K562 (cell line): ENCODE measurements at regions not wholly inside any gene's neighbourhood (a gene's known extent, or its start where the extent isn't known, plus 50 kb on each side); places are given as distances from the start of the nearest gene placed in this dataset.
"Not testable (repeated sequence)": the region's sequence is repeated elsewhere in the genome, so short reads cannot be mapped to it uniquely, and the experiment has no call there.

Experiments
- ATAC-seq: fragments of 200-7000 bp; cut with Tn5 transposase; 3 replicates; pipeline ENCODE4 v1.9.1; 2020; ENCODE audit warnings: moderate library complexity
- BruUV-seq: library from RNA; stranded (reverse); fragments of 400-500 nt; replicated peaks from 2 replicates; lab custom pipeline; 2021; lab: Mats Ljungman, UMichigan
- CTCF ChIA-PET: fragments of 300-600 bp; formaldehyde crosslinking; extraction: SDS; loops from one replicate; lab custom pipeline; 2021; ENCODE audit warnings: low intra/inter-chr PET ratio; lab: Yijun Ruan, JAX
- POLR2A ChIA-PET: fragments of 300-600, 350-650 bp; sonication (Branson Sonifier 250); formaldehyde crosslinking; extraction: SDS; loops from one replicate; lab custom pipeline; 2021; ENCODE audit warnings: antibody characterized with exemption, inconsistent platforms; lab: Yijun Ruan, JAX
- DNase-seq, 4 experiments: peaks; one replicate each; pipeline versions ENCODE4 v3.0.0 to v3.0.0-alpha.2; 2011 to 2018; ENCODE audit warnings: low spot score in 3 of 4, mixed read lengths in 3 of 4; ENCODE audit errors: extremely low read depth in 1 of 4
- FAIRE-seq: peaks from 2 replicates; lab custom pipeline; 2011; peaks lifted over from hg19 to GRCh38; lab: Jason Lieb, UNC
- H2AFZ ChIP-seq: 2 replicates; pipeline ENCODE4 v1.6.0; 2011; ENCODE audit warnings: low read depth, low read length, control low read depth, inconsistent platforms
- H3K27ac ChIP-seq: fragments of 200-600 bp; 3 replicates; pipeline ENCODE4 v1.8.0; 2011; ENCODE audit warnings: low read depth, mild to moderate bottlenecking, control low read depth, inconsistent platforms, low read length, moderate library complexity, mixed read lengths; ENCODE audit errors: extremely low read depth
- H3K27me3 ChIP-seq, 2 experiments: fragments of 300-600 bp in 1 of 2; 2 replicates in 1 of 2; 3 replicates in 1 of 2; pipeline versions ENCODE4 v1.6.0 to v1.8.0; 2011; ENCODE audit warnings: inconsistent platforms in 2 of 2, low read length in 2 of 2, mild to moderate bottlenecking in 1 of 2, mixed read lengths in 1 of 2, moderate library complexity in 1 of 2; ENCODE audit not compliant: control insufficient read depth in 2 of 2, insufficient read depth in 2 of 2
- H3K36me3 ChIP-seq: fragments of 300-600 bp; 3 replicates; pipeline ENCODE4 v1.8.0; 2011; ENCODE audit warnings: mild to moderate bottlenecking, low read length, inconsistent platforms; ENCODE audit not compliant: control insufficient read depth, insufficient read depth
- H3K4me1 ChIP-seq, 2 experiments: fragments of 200-600 bp in 1 of 2; replicated peaks in 1 of 2; 2 replicates in 1 of 2; 3 replicates in 1 of 2; pipeline versions ENCODE4 v1.5.1 to v1.8.0; 2011; ENCODE audit warnings: inconsistent platforms in 2 of 2, low read length in 2 of 2, mild to moderate bottlenecking in 1 of 2, mixed read lengths in 1 of 2, moderate library complexity in 1 of 2; ENCODE audit not compliant: control insufficient read depth in 2 of 2, insufficient read depth in 2 of 2
- H3K4me2 ChIP-seq: 2 replicates; pipeline ENCODE4 v1.6.1; 2011; ENCODE audit warnings: low read length, control low read depth, inconsistent platforms, mixed read lengths; ENCODE audit not compliant: insufficient read depth
- H3K4me3 ChIP-seq: fragments of 200-600 bp; sonication (generic), shearing (Covaris generic); 2 replicates; pipeline ENCODE4 v1.5.1; 2016; ENCODE audit warnings: control low read depth, inconsistent platforms
- H3K79me2 ChIP-seq: fragments of 200-600 bp; 3 replicates; pipeline ENCODE4 v1.8.0; 2011; ENCODE audit warnings: low read length, inconsistent platforms; ENCODE audit not compliant: control insufficient read depth, insufficient read depth
- H3K9ac ChIP-seq, 2 experiments: 2 replicates each; pipeline versions ENCODE4 v1.6.0 to v1.6.1; 2011; ENCODE audit warnings: low read depth in 2 of 2, low read length in 2 of 2, control low read depth in 1 of 2, inconsistent platforms in 1 of 2, mild to moderate bottlenecking in 1 of 2, mixed read lengths in 1 of 2; ENCODE audit not compliant: insufficient read depth in 1 of 2
- H3K9me1 ChIP-seq: one replicate; pipeline ENCODE4 v1.6.0; 2011; ENCODE audit warnings: inconsistent platforms, mild to moderate bottlenecking, low read length, moderate library complexity; ENCODE audit not compliant: control insufficient read depth, insufficient read depth
- H3K9me3 ChIP-seq: replicated peaks from 2 replicates; pipeline ENCODE4 v1.5.1; 2011; ENCODE audit warnings: low read depth, low read length, inconsistent platforms; ENCODE audit not compliant: control insufficient read depth, insufficient read depth
- H4K20me1 ChIP-seq: replicated peaks from 2 replicates; pipeline ENCODE4 v1.6.1; 2011; ENCODE audit warnings: low read length, inconsistent platforms, mixed read lengths; ENCODE audit not compliant: control insufficient read depth, insufficient read depth
- ETS2 ChIP-seq: IDR thresholded peaks from 2 replicates; pipeline ENCODE4 v1.6.1; 2016; ENCODE audit warnings: borderline replicate concordance, missing genetic modification characterization, mild to moderate bottlenecking, moderate library complexity, missing compliant biosample characterization; ENCODE audit not compliant: poor library complexity, severe bottlenecking
- FOXA1 ChIP-seq: fragments of 450-650 bp; IDR thresholded peaks from 2 replicates; pipeline ENCODE4 v1.6.1; 2016; ENCODE audit warnings: mild to moderate bottlenecking, borderline replicate concordance
- GTF2E2 ChIP-seq: fragments of 200-800 bp; sonication (Bioruptor generic); IDR thresholded peaks from 2 replicates; pipeline ENCODE4 v1.6.1; 2016; ENCODE audit warnings: missing genetic modification characterization, missing compliant biosample characterization
- ZFPM2 ChIP-seq: fragments of 250-450 bp; sonication (Bioruptor Pico); IDR thresholded peaks from 2 replicates; pipeline ENCODE4 v1.5.1; 2022; ENCODE audit warnings: mild to moderate bottlenecking
- ZNF146 ChIP-seq: IDR thresholded peaks from one replicate; pipeline ENCODE4 v1.6.1; 2018; ENCODE audit warnings: missing compliant biosample characterization; ENCODE audit not compliant: unreplicated experiment
- ZNF224 ChIP-seq: sonication (generic); formaldehyde crosslinking; IDR thresholded peaks from 2 replicates; pipeline ENCODE4 v1.8.0; 2022; ENCODE audit warnings: mild to moderate bottlenecking, missing genetic modification reagents
- ZNF79 ChIP-seq: fragments of 250-450 bp; sonication (Bioruptor Pico); IDR thresholded peaks from 2 replicates; pipeline ENCODE4 v1.4.0; 2020; ENCODE audit warnings: low read depth, mild to moderate bottlenecking, moderate library complexity
- WGBS: fragments of 100-300 bp; shearing (Covaris generic); methylation state at CpG from one replicate; pipeline ENCODE4 v1.1.6; 2016; ENCODE audit warnings: low coverage, mixed read lengths; ENCODE audit not compliant: insufficient coverage; ENCODE audit errors: missing lambda C conversion rate; 5-methylcytosine and 5-hydroxymethylcytosine counted together
- in situ Hi-C: fragments of 300-500 bp; cut with MboI; formaldehyde crosslinking; loops from 4 replicates; pipeline ENCODE4 v1.15.0; 2018; ENCODE audit warnings: inconsistent platforms, mixed read lengths
- intact Hi-C: fragments of 100-400 bp; cut with micrococcal nuclease; formaldehyde crosslinking; loops from 2 replicates; pipeline ENCODE4 v1.14.2; 2022
- TF ChIP-seq, protein P1 (sequence below): sonication (generic); formaldehyde crosslinking; IDR thresholded peaks from 2 replicates; pipeline ENCODE4 v1.8.0; 2022; ENCODE audit warnings: missing genetic modification reagents, mild to moderate bottlenecking, moderate library complexity, borderline replicate concordance

DNA sequence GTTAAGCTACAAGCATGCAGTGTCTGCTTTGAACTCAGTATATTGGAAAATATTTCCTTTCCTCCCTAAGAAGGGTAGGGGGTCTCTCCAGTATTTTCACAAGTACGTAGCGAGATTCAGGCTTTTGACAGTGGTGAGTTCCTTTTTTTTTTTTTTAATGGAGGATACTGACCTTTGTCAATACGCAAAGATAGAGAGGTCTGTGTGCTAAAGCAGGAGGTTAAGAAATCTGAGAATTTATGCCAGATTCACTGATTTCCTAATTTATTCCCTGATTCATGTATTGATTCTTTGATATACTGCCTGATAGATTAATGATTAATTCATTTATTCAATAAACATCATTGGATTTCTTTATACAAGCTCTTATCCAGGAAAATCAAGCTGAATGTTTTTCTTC lies 106.7 kb upstream of the CADM1 start (continued):
- TF ChIP-seq, protein P1, sequence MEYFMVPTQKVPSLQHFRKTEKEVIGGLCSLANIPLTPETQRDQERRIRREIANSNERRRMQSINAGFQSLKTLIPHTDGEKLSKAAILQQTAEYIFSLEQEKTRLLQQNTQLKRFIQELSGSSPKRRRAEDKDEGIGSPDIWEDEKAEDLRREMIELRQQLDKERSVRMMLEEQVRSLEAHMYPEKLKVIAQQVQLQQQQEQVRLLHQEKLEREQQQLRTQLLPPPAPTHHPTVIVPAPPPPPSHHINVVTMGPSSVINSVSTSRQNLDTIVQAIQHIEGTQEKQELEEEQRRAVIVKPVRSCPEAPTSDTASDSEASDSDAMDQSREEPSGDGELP, result no peak
- TF ChIP-seq FOXA1, result no peak
- TF ChIP-seq ZNF224 (CRISPR knock-in tag), result no peak
- no peak for TF ChIP-seq ZNF79 (CRISPR knock-in tag)
- no peak for TF ChIP-seq ETS2
- no peak for TF ChIP-seq GTF2E2 (tag)
- TF ChIP-seq ZFPM2, result no peak

DNA sequence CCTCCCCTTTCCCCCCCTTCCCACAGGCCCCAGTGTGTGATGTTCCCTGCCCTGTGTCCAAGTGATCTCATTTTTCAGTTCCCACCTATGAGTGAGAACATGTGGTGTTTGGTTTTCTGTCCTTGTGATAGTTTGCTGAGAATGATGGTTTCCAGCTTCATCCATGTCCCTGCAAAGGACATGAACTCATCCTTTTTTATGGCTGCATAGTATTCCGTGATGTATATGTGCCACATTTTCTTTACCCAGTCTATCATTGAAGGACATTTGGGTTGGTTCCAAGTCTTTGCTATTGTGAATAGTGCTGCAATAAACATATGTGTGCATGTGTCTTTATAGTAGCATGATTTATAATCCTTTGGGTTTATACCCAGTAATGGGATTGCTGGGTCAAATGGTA lies 106.0 kb upstream of the CADM1 start:
- in situ Hi-C loops, H3K9me1 ChIP-seq, FAIRE-seq, H3K27me3 ChIP-seq, H3K9me3 ChIP-seq, POLR2A ChIA-PET, H3K4me3 ChIP-seq, intact Hi-C loops, CTCF ChIA-PET, ATAC-seq, H3K9ac ChIP-seq, H3K36me3 ChIP-seq, BruUV-seq, H3K4me2 ChIP-seq, H4K20me1 ChIP-seq, H2AFZ ChIP-seq, H3K4me1 ChIP-seq, H3K27ac ChIP-seq: not testable (repeated sequence)
- 0% methylated on average over 1 of the region's 1 CpG for WGBS
- TF ChIP-seq ZNF146 (CRISPR knock-in tag), result peak; percentile 24
- TF ChIP-seq, all 486 proteins: peak for 1; not testable (repeated sequence) for 485
- not testable (repeated sequence) for DNase-seq, H3K79me2 ChIP-seq
